ENCODE measurements at regions not wholly inside any gene's neighbourhood (a gene's known extent, or its start where the extent isn't known, plus 50 kb on each side); places are given as distances from the start of the nearest gene placed in this dataset.

GRCh38 chr4:63869370-63869769 lies 539.9 kb downstream of the TECRL start:
- no peak for TF ChIP-seq EZH2 (IDR thresholded peaks at IDR 0.05)
- no peak for TF ChIP-seq POLR2AphosphoS5 (IDR thresholded peaks at IDR 0.05; ENCODE audit: borderline replicate concordance, low read depth, low read length)
- TF ChIP-seq FOXP2 (optimal IDR thresholded peaks at IDR 0.05; ENCODE audit: control extremely low read depth, extremely low read length, insufficient read depth): no peak

Measured in SK-N-MC (cell line).